Endothelial cell of umbilical vein (primary cell): ENCODE measurements at regions not wholly inside any gene's neighbourhood (a gene's known extent, or its start where the extent isn't known, plus 50 kb on each side); places are given as distances from the start of the nearest gene placed in this dataset.
A peak's percentile ranks its signal among the peaks of the same experiment; 100 is the strongest.

Experiments used
- BruUV-seq: library from RNA; stranded (reverse); fragments of 400-500 nt; replicated peaks from 2 replicates; lab custom pipeline; 2021; lab: Mats Ljungman, UMichigan
- CTCF ChIA-PET: fragments of 300-600, 350-600 bp; sonication (Branson Sonifier 250); formaldehyde crosslinking; loops from one replicate; lab custom pipeline; 2021; ENCODE audit warnings: antibody characterized with exemption, inconsistent platforms; lab: Charles Lee
- POLR2A ChIA-PET: fragments of 300-600, 350-600 bp; sonication (Branson Sonifier 250); formaldehyde crosslinking; loops from one replicate; lab custom pipeline; 2021; ENCODE audit warnings: antibody characterized with exemption, inconsistent platforms; lab: Charles Lee
- DNase-seq: peaks from one replicate; pipeline ENCODE4 v3.0.0-alpha.2; 2011; ENCODE audit warnings: low read depth, low spot score
- FAIRE-seq: peaks from 2 replicates; lab custom pipeline; 2011; peaks lifted over from hg19 to GRCh38; lab: Jason Lieb, UNC
- H2AFZ ChIP-seq: 2 replicates; pipeline ENCODE4 v1.6.0; 2012; ENCODE audit warnings: low read depth, low read length, control low read depth, inconsistent platforms
- H3K27ac ChIP-seq: 2 replicates; pipeline ENCODE4 v1.5.1; 2011; ENCODE audit warnings: low read depth, mild to moderate bottlenecking, control low read depth, low read length, moderate library complexity; ENCODE audit not compliant: insufficient read depth
- H3K27me3 ChIP-seq, 2 experiments: 2 replicates each; pipeline versions ENCODE4 v1.6.0 to v1.6.1; 2011; ENCODE audit warnings: low read length in 2 of 2, mixed read lengths in 1 of 2; ENCODE audit not compliant: control insufficient read depth in 2 of 2, insufficient read depth in 2 of 2
- H3K36me3 ChIP-seq, 2 experiments: 2 replicates in 1 of 2; 3 replicates in 1 of 2; pipeline ENCODE4 v1.5.1; 2011; ENCODE audit warnings: low read length in 2 of 2, mild to moderate bottlenecking in 1 of 2, moderate library complexity in 1 of 2; ENCODE audit not compliant: control insufficient read depth in 2 of 2, insufficient read depth in 2 of 2; ENCODE audit errors: extremely low read depth in 1 of 2
- H3K4me1 ChIP-seq: 3 replicates; pipeline ENCODE4 v1.5.1; 2011; ENCODE audit warnings: mild to moderate bottlenecking, low read length; ENCODE audit not compliant: control insufficient read depth, insufficient read depth; ENCODE audit errors: extremely low read depth
- H3K4me2 ChIP-seq: 2 replicates; pipeline ENCODE4 v1.6.1; 2011; ENCODE audit warnings: low read length, control low read depth, mixed read lengths; ENCODE audit not compliant: insufficient read depth
- H3K4me3 ChIP-seq, 3 experiments: fragments of 200-600 bp in 1 of 3; sonication (generic), shearing (Covaris generic) in 1 of 3; replicated peaks in 1 of 3; 2 replicates each; pipeline ENCODE4 v1.5.1; 2011 to 2016; ENCODE audit warnings: control low read depth in 3 of 3, low read length in 3 of 3, mild to moderate bottlenecking in 2 of 3, inconsistent platforms in 1 of 3, low read depth in 1 of 3, moderate library complexity in 1 of 3; ENCODE audit not compliant: insufficient read depth in 1 of 3
- H3K79me2 ChIP-seq: 2 replicates; pipeline ENCODE4 v1.6.0; 2012; ENCODE audit warnings: low read length, inconsistent platforms; ENCODE audit not compliant: control insufficient read depth, insufficient read depth
- H3K9ac ChIP-seq: replicated peaks from 2 replicates; pipeline ENCODE3; 2011; ENCODE audit warnings: low read length, control low read depth; ENCODE audit not compliant: insufficient read depth; ENCODE audit errors: extremely low read depth
- H3K9me1 ChIP-seq: replicated peaks from 3 replicates; pipeline ENCODE4 v1.6.0; 2011; ENCODE audit warnings: mild to moderate bottlenecking, low read length; ENCODE audit not compliant: control insufficient read depth, insufficient read depth; ENCODE audit errors: extremely low read depth
- H3K9me3 ChIP-seq: replicated peaks from 2 replicates; pipeline ENCODE4 v1.5.1; 2012; ENCODE audit warnings: low read length, inconsistent platforms; ENCODE audit not compliant: control insufficient read depth, insufficient read depth
- H4K20me1 ChIP-seq: replicated peaks from 2 replicates; pipeline ENCODE3; 2011; ENCODE audit warnings: mild to moderate bottlenecking, low read length; ENCODE audit not compliant: control insufficient read depth, insufficient read depth; ENCODE audit errors: extremely low read depth
- FOS ChIP-seq: IDR thresholded peaks from 2 replicates; pipeline ENCODE4 v1.6.1; 2011; ENCODE audit warnings: mild to moderate bottlenecking, low read length, moderate library complexity, borderline replicate concordance; ENCODE audit not compliant: insufficient read depth
- GATA2 ChIP-seq: IDR thresholded peaks from 2 replicates; pipeline ENCODE4 v1.7.0; 2011; ENCODE audit warnings: low read depth, mild to moderate bottlenecking, moderate library complexity, mixed read lengths, low read length; ENCODE audit not compliant: insufficient read length, insufficient read depth
- JUN ChIP-seq: IDR thresholded peaks from 2 replicates; pipeline ENCODE4 v1.6.1; 2011; ENCODE audit warnings: borderline replicate concordance, low read depth; ENCODE audit not compliant: insufficient read length, insufficient read depth
- MYC ChIP-seq: IDR thresholded peaks from one replicate; pipeline ENCODE4 v1.6.1; 2011; ENCODE audit warnings: mild to moderate bottlenecking, low read depth, low read length
- POLR2A ChIP-seq: IDR thresholded peaks from 2 replicates; pipeline ENCODE4 v1.6.1; 2012; ENCODE audit warnings: low read depth, mild to moderate bottlenecking, control low read depth, low read length
- POLR2AphosphoS5 ChIP-seq: IDR thresholded peaks from 2 replicates; pipeline ENCODE4 v1.6.1; 2012; ENCODE audit warnings: low read depth, mild to moderate bottlenecking, control low read depth, low read length, moderate library complexity; ENCODE audit not compliant: insufficient read depth
- dilution Hi-C: fragments of 300-500 bp; cut with MboI; formaldehyde crosslinking; loops from one replicate; pipeline ENCODE4 v1.15.0; 2019; ENCODE audit warnings: low sequenced_read_pairs; ENCODE audit not compliant: extremely low pct_ligation_motif_present
- intact Hi-C: fragments of 100-400 bp; cut with micrococcal nuclease; formaldehyde crosslinking; loops from one replicate; pipeline ENCODE4 v1.10.0; 2022

DNA sequence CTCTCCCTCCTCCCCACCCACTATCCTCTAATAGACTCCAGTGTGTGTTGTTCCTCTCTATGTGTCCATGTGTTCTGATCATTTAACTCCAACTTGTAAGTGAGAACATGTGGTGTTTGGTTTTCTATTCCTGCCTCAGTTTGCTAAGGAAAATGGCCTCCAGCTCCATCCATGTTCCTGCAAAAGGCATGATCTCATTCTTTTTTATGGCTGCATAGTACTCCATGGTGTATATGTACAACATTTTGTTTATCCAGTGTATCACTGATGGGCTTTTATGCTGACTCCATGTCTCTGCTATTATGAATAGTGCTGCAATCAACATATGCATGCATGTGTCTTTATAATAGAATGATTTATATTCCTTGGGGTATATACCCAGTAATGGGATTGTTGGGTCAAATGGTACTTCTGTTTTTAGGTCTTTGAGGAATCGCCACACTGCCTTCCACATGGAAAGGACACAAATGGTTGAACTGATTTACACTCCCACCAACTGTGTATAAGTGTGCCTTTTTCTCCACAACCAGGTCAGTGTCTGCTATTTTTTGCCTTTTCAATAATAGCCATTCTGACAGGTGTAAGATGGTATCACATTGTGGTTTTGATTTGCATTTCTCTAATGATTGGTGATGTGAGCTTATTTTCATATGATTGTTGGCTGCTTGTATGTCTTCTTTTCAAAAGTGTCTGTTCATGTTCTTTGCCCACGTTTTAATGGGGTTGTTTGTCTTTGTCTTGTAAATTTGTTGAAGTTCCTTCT is 96.5 kb upstream of the DAB2 start:
- Histone ChIP-seq H2AFZ (no peak overlapping the region), H3K4me3 (no peak overlapping the region), H3K4me2 (no peak overlapping the region), H3K27ac (peak overlapping the region; percentile 95), H3K9ac (peak overlapping the region; percentile 74), H3K79me2 (no peaks in the 10 kb centered on the region), H3K9me1 (no peaks in the 10 kb centered on the region), H3K4me1 (peaks cover 64% of the 10 kb centered on the region), H4K20me1 (no peaks in the 10 kb centered on the region), H3K36me3 (no peaks in the 10 kb centered on the region), H3K27me3 (no peaks in the 10 kb centered on the region), H3K9me3 (no peaks in the 10 kb centered on the region)
- DNase-seq (no peak), FAIRE-seq (no peak)
- ChIA-PET CTCF (interaction anchor here (0.8 to 2.2 kb wide), 3 partner anchors 13 to 96 kb away, joined by 3 to 9 read pairs (median 5); partner anchors contain the start of gene DAB2), POLR2A (no interaction called here)
- TF ChIP-seq GATA2: no peak
- no peak for TF ChIP-seq POLR2A
- no TSS peak for BruUV-seq
- intact Hi-C loops: no loop called here
- dilution Hi-C loops: no loop called here

DNA sequence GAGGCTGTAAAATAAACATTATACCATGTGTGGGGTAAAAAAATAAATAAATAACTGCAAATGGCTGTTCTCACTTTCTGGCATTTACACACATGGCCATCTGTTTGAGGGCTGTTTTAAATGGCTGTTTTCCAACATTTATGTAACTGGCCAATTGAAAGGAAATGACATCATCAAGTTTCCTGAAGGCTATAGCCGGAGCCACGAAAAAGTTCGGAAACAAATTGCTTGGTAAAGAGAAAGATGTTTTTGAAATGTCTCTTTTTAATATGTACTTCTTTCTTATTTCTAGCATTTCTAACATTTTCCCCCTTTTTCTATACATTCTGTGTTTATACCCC is 95.4 kb upstream of the DAB2 start:
- Histone ChIP-seq H3K9me3 (no peaks in the 10 kb centered on the region), H3K27ac (peak overlapping the region; percentile 95), H3K4me1 (peaks cover 55% of the 10 kb centered on the region), H2AFZ (no peak overlapping the region), H4K20me1 (no peaks in the 10 kb centered on the region), H3K4me3 (peak overlapping the region in 1 of 3 experiments; percentile 46), H3K4me2 (peak overlapping the region; percentile 56), H3K79me2 (no peaks in the 10 kb centered on the region), H3K9ac (peak overlapping the region; percentile 74), H3K27me3 (no peaks in the 10 kb centered on the region), H3K36me3 (no peaks in the 10 kb centered on the region), H3K9me1 (no peaks in the 10 kb centered on the region)
- CTCF ChIA-PET: interaction anchor here (3.9 to 4.9 kb wide), 3 partner anchors 18 to 96 kb away, joined by 22 to 41 read pairs (median 23); partner anchors contain the start of gene DAB2
- FAIRE-seq: peak; percentile 96
- peak; percentile 95 for DNase-seq
- intact Hi-C loops: loop anchor here (1.0 kb wide), 1 partner anchor 95 kb away; no protein-coding TSS in a partner anchor
- dilution Hi-C loops: no loop called here
- no TSS peak for BruUV-seq
- POLR2A ChIA-PET: interaction anchor here (2.5 kb wide), 1 partner anchor 95 kb away, joined by 21 read pairs; the partner anchor contains the start of gene DAB2
- TF ChIP-seq FOS (peak; percentile 21), MYC (no peak), JUN (peak; percentile 93), POLR2A (peak; percentile 53), POLR2AphosphoS5 (peak; percentile 87)
